ENCODE measurements at regions not wholly inside any gene's neighbourhood (a gene's known extent, or its start where the extent isn't known, plus 50 kb on each side); places are given as distances from the start of the nearest gene placed in this dataset.

DNA sequence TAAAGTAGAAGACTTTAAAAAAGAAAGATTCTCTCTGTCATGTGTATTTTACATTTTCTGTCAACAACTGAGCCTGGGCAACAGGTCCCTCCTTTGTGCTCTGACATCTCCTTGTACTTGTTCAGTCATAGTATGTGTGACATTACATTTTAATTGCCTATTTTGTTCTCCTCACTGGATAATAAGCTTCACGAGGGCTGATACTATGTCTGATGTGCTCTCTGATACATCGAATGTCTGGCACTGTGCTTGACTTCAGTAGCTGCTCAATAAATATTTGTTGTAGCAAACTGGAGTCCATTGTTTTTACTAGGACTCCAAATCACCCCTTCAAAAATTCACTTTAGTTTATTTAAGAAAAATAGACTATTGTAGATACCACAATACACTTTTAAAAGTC, 482.0 kb downstream of the RASEF start:
- TF ChIP-seq, protein P1, sequence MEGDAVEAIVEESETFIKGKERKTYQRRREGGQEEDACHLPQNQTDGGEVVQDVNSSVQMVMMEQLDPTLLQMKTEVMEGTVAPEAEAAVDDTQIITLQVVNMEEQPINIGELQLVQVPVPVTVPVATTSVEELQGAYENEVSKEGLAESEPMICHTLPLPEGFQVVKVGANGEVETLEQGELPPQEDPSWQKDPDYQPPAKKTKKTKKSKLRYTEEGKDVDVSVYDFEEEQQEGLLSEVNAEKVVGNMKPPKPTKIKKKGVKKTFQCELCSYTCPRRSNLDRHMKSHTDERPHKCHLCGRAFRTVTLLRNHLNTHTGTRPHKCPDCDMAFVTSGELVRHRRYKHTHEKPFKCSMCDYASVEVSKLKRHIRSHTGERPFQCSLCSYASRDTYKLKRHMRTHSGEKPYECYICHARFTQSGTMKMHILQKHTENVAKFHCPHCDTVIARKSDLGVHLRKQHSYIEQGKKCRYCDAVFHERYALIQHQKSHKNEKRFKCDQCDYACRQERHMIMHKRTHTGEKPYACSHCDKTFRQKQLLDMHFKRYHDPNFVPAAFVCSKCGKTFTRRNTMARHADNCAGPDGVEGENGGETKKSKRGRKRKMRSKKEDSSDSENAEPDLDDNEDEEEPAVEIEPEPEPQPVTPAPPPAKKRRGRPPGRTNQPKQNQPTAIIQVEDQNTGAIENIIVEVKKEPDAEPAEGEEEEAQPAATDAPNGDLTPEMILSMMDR (tag by site-specific recombination; IDR thresholded peaks at IDR 0.05) = no peak
- TF ChIP-seq PRDM1 (tag by site-specific recombination; IDR thresholded peaks at IDR 0.05) = no peak
- TF ChIP-seq, protein P2, sequence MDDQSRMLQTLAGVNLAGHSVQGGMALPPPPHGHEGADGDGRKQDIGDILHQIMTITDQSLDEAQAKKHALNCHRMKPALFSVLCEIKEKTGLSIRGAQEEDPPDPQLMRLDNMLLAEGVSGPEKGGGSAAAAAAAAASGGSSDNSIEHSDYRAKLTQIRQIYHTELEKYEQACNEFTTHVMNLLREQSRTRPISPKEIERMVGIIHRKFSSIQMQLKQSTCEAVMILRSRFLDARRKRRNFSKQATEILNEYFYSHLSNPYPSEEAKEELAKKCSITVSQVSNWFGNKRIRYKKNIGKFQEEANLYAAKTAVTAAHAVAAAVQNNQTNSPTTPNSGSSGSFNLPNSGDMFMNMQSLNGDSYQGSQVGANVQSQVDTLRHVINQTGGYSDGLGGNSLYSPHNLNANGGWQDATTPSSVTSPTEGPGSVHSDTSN (CRISPR knock-in tag; IDR thresholded peaks at IDR 0.05) = no peak
